HepG2 (cell line): ENCODE measurements at regions not wholly inside any gene's neighbourhood (a gene's known extent, or its start where the extent isn't known, plus 50 kb on each side); places are given as distances from the start of the nearest gene placed in this dataset.

Experiments used
- ATAC-seq: fragments of 200-7000 bp; cut with Tn5 transposase; 3 replicates; pipeline ENCODE4 v1.9.1; 2020; ENCODE audit warnings: mild to moderate bottlenecking, moderate library complexity
- BruUV-seq: library from RNA; stranded (reverse); fragments of 400-500 nt; replicated peaks from 2 replicates; lab custom pipeline; 2021; lab: Mats Ljungman, UMichigan
- CTCF ChIA-PET: fragments of 300-600 bp; formaldehyde crosslinking; extraction: SDS; loops from one replicate; lab custom pipeline; 2021; ENCODE audit warnings: low total read pairs, inconsistent platforms, low intra/inter-chr PET ratio; lab: Yijun Ruan, JAX
- POLR2A ChIA-PET: fragments of 350-600 bp; sonication (Branson Sonifier 250); formaldehyde crosslinking; loops from one replicate; lab custom pipeline; 2020; ENCODE audit warnings: antibody characterized with exemption, inconsistent platforms; lab: Yijun Ruan, JAX
- DNase-seq: peaks from one replicate; pipeline ENCODE4 v3.0.0-alpha.2; 2015; ENCODE audit warnings: low spot score
- FAIRE-seq: peaks from 3 replicates; lab custom pipeline; 2011; peaks lifted over from hg19 to GRCh38; lab: Jason Lieb, UNC
- H2AFZ ChIP-seq: one replicate; pipeline ENCODE4 v1.6.1; 2011; ENCODE audit warnings: low read length, inconsistent platforms
- H3K27ac ChIP-seq: fragments of 300-600 bp; 3 replicates; pipeline ENCODE4 v1.8.0; 2011; ENCODE audit warnings: mixed run types, mild to moderate bottlenecking, mixed read lengths, low read length, inconsistent platforms; ENCODE audit not compliant: insufficient read depth; ENCODE audit errors: extremely low read length
- H3K27me3 ChIP-seq, 2 experiments: fragments of 200-600 bp in 1 of 2; 2 replicates in 1 of 2; 3 replicates in 1 of 2; pipeline versions ENCODE4 v1.6.0 to v1.8.0; 2011; ENCODE audit warnings: low read length in 2 of 2, mild to moderate bottlenecking in 2 of 2, moderate library complexity in 2 of 2, inconsistent platforms in 1 of 2; ENCODE audit not compliant: insufficient read depth in 2 of 2, control insufficient read depth in 1 of 2
- H3K36me3 ChIP-seq, 2 experiments: fragments of 200-600 bp in 1 of 2; replicated peaks in 1 of 2; 2 replicates in 1 of 2; 3 replicates in 1 of 2; pipeline versions ENCODE4 v1.5.1 to v1.8.0; 2011; ENCODE audit warnings: low read length in 2 of 2, inconsistent platforms in 1 of 2; ENCODE audit not compliant: insufficient read depth in 2 of 2, control insufficient read depth in 1 of 2
- H3K4me1 ChIP-seq: 2 replicates; pipeline ENCODE4 v1.5.1; 2012; ENCODE audit warnings: low read length, inconsistent platforms; ENCODE audit not compliant: insufficient read depth
- H3K4me2 ChIP-seq: 2 replicates; pipeline ENCODE4 v1.6.0; 2011; ENCODE audit warnings: low read depth, low read length, inconsistent platforms
- H3K4me3 ChIP-seq, 3 experiments: fragments of 200-600 bp in 1 of 3; sonication (generic), shearing (Covaris generic) in 1 of 3; replicated peaks in 1 of 3; 2 replicates each; pipeline ENCODE4 v1.5.1; 2011 to 2016; ENCODE audit warnings: low read length in 3 of 3, inconsistent platforms in 2 of 3, low read depth in 2 of 3, mild to moderate bottlenecking in 2 of 3, control low read depth in 1 of 3, mixed read lengths in 1 of 3; ENCODE audit not compliant: insufficient read depth in 1 of 3
- H3K79me2 ChIP-seq: one replicate; pipeline ENCODE4 v1.6.1; 2011; ENCODE audit warnings: low read length, inconsistent platforms; ENCODE audit not compliant: insufficient read depth
- H3K9ac ChIP-seq: 2 replicates; pipeline ENCODE4 v1.6.0; 2011; ENCODE audit warnings: mild to moderate bottlenecking, low read depth, low read length, inconsistent platforms; ENCODE audit not compliant: insufficient read depth
- H3K9me3 ChIP-seq: 2 replicates; pipeline ENCODE4 v1.5.1; 2012; ENCODE audit warnings: mild to moderate bottlenecking, low read length
- H4K20me1 ChIP-seq: 2 replicates; pipeline ENCODE4 v1.6.0; 2011; ENCODE audit warnings: inconsistent platforms, mild to moderate bottlenecking, low read length, moderate library complexity; ENCODE audit not compliant: insufficient read depth
- CBX1 ChIP-seq: IDR thresholded peaks from one replicate; pipeline ENCODE4 v1.6.1; 2016; ENCODE audit warnings: antibody characterized with exemption, low read depth
- FOXA3 ChIP-seq: IDR thresholded peaks from 2 replicates; pipeline ENCODE4 v1.6.1; 2016; ENCODE audit warnings: missing genetic modification reagents, missing compliant biosample characterization
- FOXP1 ChIP-seq, 2 experiments: fragments of 450-650 bp in 1 of 2; IDR thresholded peaks; 2 replicates each; pipeline ENCODE4 v1.6.1; 2017 to 2018; ENCODE audit warnings: antibody characterized with exemption in 1 of 2
- JARID2 ChIP-seq: sonication (generic); formaldehyde crosslinking; IDR thresholded peaks from 2 replicates; pipeline ENCODE4 v1.8.1; 2023; ENCODE audit warnings: missing genetic modification reagents, inconsistent platforms; ENCODE audit not compliant: insufficient replicate concordance
- RFX1 ChIP-seq: fragments of 450-650 bp; IDR thresholded peaks from 2 replicates; pipeline ENCODE4 v1.6.1; 2017
- RFX5 ChIP-seq: IDR thresholded peaks from 2 replicates; pipeline ENCODE4 v1.6.1; 2011; ENCODE audit warnings: low read depth, low read length, improper control_type of control experiment
- SMC3 ChIP-seq: IDR thresholded peaks from 2 replicates; pipeline ENCODE4 v1.6.1; 2011; ENCODE audit warnings: low read length, improper control_type of control experiment
- TBL1XR1 ChIP-seq: fragments of 150-350 bp; IDR thresholded peaks from 2 replicates; pipeline ENCODE4 v1.6.1; 2014; ENCODE audit warnings: borderline replicate concordance, low read length; ENCODE audit not compliant: partially characterized antibody
- ZNF550 ChIP-seq: sonication (generic); formaldehyde crosslinking; IDR thresholded peaks from 2 replicates; pipeline ENCODE4 v1.4.0; 2020; ENCODE audit warnings: mild to moderate bottlenecking, missing genetic modification reagents, borderline replicate concordance
- WGBS: methylation state at CpG from one replicate; pipeline ENCODE4 v1.1.6; 2017; ENCODE audit warnings: low lambda C conversion rate; 5-methylcytosine and 5-hydroxymethylcytosine counted together
- in situ Hi-C: cut with HindIII; loops from 2 replicates; pipeline ENCODE4 v1.10.0; 2017; ENCODE audit warnings: low pct_unique_long_range_greater_than_20kb; ENCODE audit not compliant: extremely low pct_ligation_motif_present
- intact Hi-C: fragments of 100-400 bp; cut with micrococcal nuclease; formaldehyde crosslinking; loops from one replicate; pipeline ENCODE4 v1.10.0; 2022; ENCODE audit not compliant: unreplicated experiment
- TF ChIP-seq, protein P1 (sequence below): fragments of 450-650 bp; IDR thresholded peaks from 2 replicates; pipeline ENCODE4 v1.6.1; 2017

DNA sequence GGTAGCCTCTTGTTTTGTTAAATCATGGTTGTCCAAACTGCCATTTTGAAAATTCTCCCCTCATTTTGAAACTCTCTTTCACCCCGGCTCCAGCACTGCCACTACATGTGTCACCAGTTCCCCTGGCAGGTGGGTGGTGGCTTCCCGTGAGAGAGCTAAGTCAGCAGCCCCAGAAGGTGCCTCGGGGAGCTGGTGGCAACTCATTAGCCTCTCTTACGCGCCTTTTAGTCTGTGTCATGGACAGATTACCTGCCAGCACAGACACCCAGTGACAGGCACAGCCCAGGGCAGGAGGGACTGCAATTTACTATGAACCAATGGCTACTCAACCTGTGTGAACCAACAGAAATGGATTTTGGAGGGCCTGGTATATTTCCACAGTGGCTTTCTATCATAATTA is 147.1 kb upstream of the SASH1 start:
- in situ Hi-C loops, result no loop called here
- intact Hi-C loops, result no loop called here
- H2AFZ ChIP-seq, result no peak overlapping the region
- peaks cover 0 to 7% of the 10 kb centered on the region in 2 experiments; a peak in 3 of 5 replicates for H3K27me3 ChIP-seq
- no peaks in the 10 kb centered on the region for H3K79me2 ChIP-seq
- BruUV-seq, result no TSS peak
- ChIA-PET CTCF (no interaction called here), POLR2A (no interaction called here)
- WGBS, result 42% methylated on average over 4 of the region's 5 CpGs
- no peaks in the 10 kb centered on the region for H3K9me3 ChIP-seq
- no peaks in the 10 kb centered on the region for H4K20me1 ChIP-seq
- no peak overlapping the region for H3K9ac ChIP-seq
- H3K4me2 ChIP-seq, result no peak overlapping the region
- H3K4me1 ChIP-seq, result no peaks in the 10 kb centered on the region
- DNase-seq (no peak), ATAC-seq (no peak), FAIRE-seq (no peak)
- no peak overlapping the region for H3K4me3 ChIP-seq
- TF ChIP-seq ZNF550 (CRISPR knock-in tag), result no peak
- no peak for TF ChIP-seq CBX1
- no peak for TF ChIP-seq RFX5
- TF ChIP-seq TBL1XR1, result no peak
- no peak for TF ChIP-seq FOXA3 (CRISPR knock-in tag)
- TF ChIP-seq RFX1, result no peak
- TF ChIP-seq, protein P1, sequence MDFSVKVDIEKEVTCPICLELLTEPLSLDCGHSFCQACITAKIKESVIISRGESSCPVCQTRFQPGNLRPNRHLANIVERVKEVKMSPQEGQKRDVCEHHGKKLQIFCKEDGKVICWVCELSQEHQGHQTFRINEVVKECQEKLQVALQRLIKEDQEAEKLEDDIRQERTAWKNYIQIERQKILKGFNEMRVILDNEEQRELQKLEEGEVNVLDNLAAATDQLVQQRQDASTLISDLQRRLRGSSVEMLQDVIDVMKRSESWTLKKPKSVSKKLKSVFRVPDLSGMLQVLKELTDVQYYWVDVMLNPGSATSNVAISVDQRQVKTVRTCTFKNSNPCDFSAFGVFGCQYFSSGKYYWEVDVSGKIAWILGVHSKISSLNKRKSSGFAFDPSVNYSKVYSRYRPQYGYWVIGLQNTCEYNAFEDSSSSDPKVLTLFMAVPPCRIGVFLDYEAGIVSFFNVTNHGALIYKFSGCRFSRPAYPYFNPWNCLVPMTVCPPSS, result no peak
- TF ChIP-seq SMC3, result no peak
- no peak overlapping the region for H3K27ac ChIP-seq
- no peaks in the 10 kb centered on the region for H3K36me3 ChIP-seq

- no peak for FAIRE-seq
- no peak for ATAC-seq
- Histone ChIP-seq H3K4me2 (no peak overlapping the region), H4K20me1 (no peaks in the 10 kb centered on the region), H3K79me2 (no peaks in the 10 kb centered on the region), H3K36me3 (no peaks in the 10 kb centered on the region), H3K9ac (no peak overlapping the region), H2AFZ (no peak overlapping the region), H3K9me3 (no peaks in the 10 kb centered on the region), H3K4me3 (no peak overlapping the region), H3K4me1 (no peaks in the 10 kb centered on the region), H3K27ac (no peak overlapping the region), H3K27me3 (peaks cover 0 to 18% of the 10 kb centered on the region in 2 experiments; a peak in 3 of 5 replicates)
- in situ Hi-C loops (no loop called here), intact Hi-C loops (no loop called here)
- POLR2A ChIA-PET, result no interaction called here
- 34% methylated on average over 3 of the region's 3 CpGs for WGBS
- no peak for TF ChIP-seq JARID2
- 0 out of 2 replicates have a peak, but pooled peaks have one; percentile 12 for TF ChIP-seq FOXP1 (IDR thresholded peaks at IDR 0.05)
- no peak for TF ChIP-seq FOXP1 (CRISPR knock-in tag; IDR thresholded peaks at IDR 0.05)
- DNase-seq, result no peak
- BruUV-seq, result no TSS peak
- CTCF ChIA-PET, result no interaction called here
These were observed 143.1 kb upstream of the SASH1 start for GRCh38 chr6:148199584-148199983.
